HEK293T (cell line): ENCODE measurements at regions not wholly inside any gene's neighbourhood (a gene's known extent, or its start where the extent isn't known, plus 50 kb on each side); places are given as distances from the start of the nearest gene placed in this dataset.

ENCODE experiments used
- ARNT ChIP-seq: fragments of 450-650 bp; IDR thresholded peaks from 2 replicates; pipeline ENCODE4 v1.6.1; 2017; ENCODE audit warnings: mild to moderate bottlenecking
- ELF4 ChIP-seq: fragments of 450-650 bp; IDR thresholded peaks from 2 replicates; pipeline ENCODE4 v1.6.1; 2017; ENCODE audit warnings: antibody characterized with exemption
- FOXA1 ChIP-seq: fragments of 450-650 bp; IDR thresholded peaks from 2 replicates; pipeline ENCODE4 v1.6.1; 2016; ENCODE audit warnings: mild to moderate bottlenecking
- FOXM1 ChIP-seq: fragments of 450-650 bp; IDR thresholded peaks from 2 replicates; pipeline ENCODE4 v1.6.1; 2017; ENCODE audit warnings: mild to moderate bottlenecking, borderline replicate concordance
- HDGF ChIP-seq: fragments of 450-650 bp; IDR thresholded peaks from 2 replicates; pipeline ENCODE4 v1.6.1; 2017; ENCODE audit warnings: antibody characterized with exemption, borderline replicate concordance
- LEF1 ChIP-seq: fragments of 450-650 bp; IDR thresholded peaks from 2 replicates; pipeline ENCODE4 v1.6.1; 2017; ENCODE audit warnings: mild to moderate bottlenecking, borderline replicate concordance
- NFRKB ChIP-seq: fragments of 450-650 bp; IDR thresholded peaks from 2 replicates; pipeline ENCODE4 v1.6.1; 2016; ENCODE audit warnings: mild to moderate bottlenecking, moderate library complexity
- PKNOX1 ChIP-seq: fragments of 450-650 bp; IDR thresholded peaks from 2 replicates; pipeline ENCODE4 v1.6.1; 2016
- SP1 ChIP-seq: fragments of 450-650 bp; IDR thresholded peaks from 2 replicates; pipeline ENCODE4 v1.6.1; 2017
- SUZ12 ChIP-seq: fragments of 450-650 bp; IDR thresholded peaks from 2 replicates; pipeline ENCODE4 v1.6.1; 2016; ENCODE audit warnings: mild to moderate bottlenecking

- TF ChIP-seq FOXA1, result no peak
- no peak for TF ChIP-seq ARNT
- TF ChIP-seq SP1, result no peak
- no peak for TF ChIP-seq LEF1
- no peak for TF ChIP-seq NFRKB
- TF ChIP-seq PKNOX1, result no peak
- no peak for TF ChIP-seq SUZ12
- no peak for TF ChIP-seq ELF4
- no peak for TF ChIP-seq HDGF
- TF ChIP-seq FOXM1, result no peak
Observed at GRCh38 chr3:90253131-90253530, 1145.7 kb downstream of the EPHA3 start.
